ENCODE measurements at regions not wholly inside any gene's neighbourhood (a gene's known extent, or its start where the extent isn't known, plus 50 kb on each side); places are given as distances from the start of the nearest gene placed in this dataset.

DNA sequence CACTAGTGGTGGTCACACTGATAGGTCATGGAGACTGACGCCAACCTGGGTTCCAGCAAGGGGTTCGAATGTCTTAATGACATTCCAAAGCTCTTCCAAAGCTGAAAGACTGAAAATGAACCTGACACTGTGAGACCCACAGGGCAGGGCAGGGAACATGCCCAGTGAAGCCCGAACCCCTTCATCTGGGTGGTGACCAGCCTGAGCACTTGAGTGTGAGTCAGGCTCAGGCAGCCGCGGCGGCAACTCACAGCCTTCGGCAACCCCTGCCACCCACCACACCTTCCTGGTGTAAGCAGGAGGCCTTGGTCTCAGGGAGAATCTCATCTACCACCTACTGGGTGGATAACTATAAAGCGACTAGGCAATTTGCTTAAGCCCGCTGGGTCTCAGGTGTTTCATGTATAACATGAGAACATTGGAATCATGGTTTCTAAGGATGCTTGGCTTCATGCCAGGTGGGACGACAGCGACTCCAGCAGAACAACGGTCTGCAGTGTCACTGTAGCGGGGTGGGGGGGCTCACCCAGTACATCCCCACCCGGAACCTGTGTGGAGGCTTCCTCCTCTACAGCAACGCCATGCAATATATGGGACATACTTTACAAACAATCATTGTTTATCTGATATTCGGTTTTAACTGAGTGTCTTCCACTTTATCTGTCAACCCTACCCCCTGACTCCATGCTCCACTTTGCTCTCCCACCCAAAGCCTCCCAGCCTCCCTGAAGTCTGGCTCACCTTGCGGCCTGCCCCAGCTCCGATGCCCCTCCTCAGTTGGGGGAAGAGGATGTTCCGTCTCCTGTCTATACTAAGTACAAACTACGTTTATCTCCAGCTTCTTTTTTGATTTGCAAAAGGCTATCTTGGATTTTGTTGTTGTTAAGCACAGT is 125.0 kb upstream of the MEF2A start:
- no peak for DNase-seq

GRCh38 chr15:99441444-99441800 is 124.4 kb upstream of the MEF2A start:
- no peak for DNase-seq

- no peak for DNase-seq
Observed at GRCh38 chr15:99441871-99442251, 123.9 kb upstream of the MEF2A start.

DNA sequence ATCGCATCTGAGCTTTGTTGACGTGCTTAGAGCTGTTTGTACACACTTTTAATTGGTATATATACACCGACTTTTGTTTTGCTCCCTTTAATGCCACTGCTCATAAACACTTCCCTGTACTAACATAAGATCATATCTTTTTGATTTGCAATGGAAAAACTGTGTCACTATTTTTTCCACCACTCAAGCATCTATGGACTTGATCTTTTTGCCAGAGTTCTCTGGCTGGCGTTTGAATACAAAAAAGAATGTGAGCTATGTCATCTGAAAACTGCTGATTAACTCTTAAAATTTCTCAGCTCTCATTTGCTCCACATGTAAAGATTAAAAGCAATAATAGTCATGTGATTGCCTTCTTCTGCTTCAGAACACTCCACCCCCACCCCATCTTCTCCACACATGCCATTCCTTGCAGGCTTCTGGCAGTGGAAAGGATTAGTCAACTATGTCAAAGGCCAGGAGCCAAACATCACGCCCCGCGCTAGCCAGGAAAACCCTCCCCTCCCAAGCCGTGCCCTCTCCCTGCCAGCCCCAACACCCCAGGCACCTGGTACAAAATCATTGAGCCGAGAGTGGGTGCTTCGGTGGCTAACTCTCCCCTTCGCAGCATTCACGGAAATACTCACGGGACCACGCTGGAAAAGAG is 123.4 kb upstream of the MEF2A start:
- no peak for DNase-seq

DNA sequence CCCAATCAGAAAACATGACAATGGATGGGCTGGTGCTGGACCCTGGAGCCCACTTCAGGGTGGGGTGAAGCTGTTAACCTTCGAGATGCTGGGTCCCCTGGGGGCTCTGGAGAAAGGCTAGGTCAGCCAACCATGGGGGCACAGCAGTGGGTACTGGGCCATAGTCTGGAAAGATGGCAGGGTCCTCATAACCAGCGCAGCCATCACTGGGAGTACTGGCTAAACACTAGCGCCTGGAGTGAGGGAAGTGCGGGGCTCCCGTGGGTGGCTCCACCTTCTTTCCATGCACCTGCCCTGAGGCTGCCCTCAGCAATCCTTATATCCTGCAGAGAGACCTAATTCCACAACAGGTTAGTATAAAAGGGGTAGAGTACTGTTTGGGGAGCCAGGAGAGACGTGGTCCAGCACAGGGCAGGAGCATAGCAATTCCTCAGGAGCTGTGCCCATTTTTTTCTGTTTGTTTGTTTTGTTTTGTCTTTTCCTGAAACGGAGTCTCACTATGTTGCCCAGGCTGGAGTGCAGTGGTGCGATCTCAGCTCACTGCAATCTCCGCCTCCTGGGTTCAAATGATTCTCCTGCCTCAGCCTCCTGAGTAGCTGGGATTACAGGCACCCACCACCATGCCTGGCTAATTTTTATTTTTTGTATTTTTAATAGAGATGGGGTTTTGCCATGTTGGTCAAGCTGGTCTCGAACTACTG is 122.6 kb upstream of the MEF2A start:
- DNase-seq = no peak

DNA sequence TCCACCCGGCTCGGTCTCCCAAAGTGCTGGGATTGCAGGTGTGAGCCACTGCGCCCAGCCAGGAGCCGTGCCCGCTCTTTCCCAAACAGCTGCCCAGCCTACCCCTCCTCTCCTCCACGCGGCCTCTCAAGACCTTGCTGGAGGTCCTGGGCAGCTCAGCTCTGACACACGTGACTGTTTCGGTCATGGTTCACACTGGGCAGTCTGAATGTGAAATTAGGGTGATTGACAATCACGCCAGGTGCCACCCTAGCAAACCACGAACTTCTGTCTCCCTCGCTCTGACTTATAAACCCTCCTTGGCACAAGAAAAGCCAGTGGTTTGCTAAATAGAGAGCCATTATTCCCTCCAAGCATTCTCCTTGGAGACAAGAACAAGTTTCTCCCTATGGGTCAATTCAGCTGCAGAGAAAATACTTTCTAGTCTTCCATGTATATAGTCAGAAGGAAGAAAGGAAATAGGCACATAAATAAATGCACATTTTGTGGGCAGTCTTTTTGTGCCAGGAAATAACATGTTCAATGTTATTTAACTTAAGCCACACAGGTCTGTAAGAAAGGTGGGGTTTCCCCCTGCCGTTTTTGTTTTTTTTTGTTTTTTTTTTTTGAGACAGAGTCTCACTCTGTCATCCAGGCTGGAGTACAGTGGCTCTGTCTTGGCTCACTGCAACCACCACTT is 121.9 kb upstream of the MEF2A start:
- no peak for DNase-seq

- no peak for DNase-seq
Observed at GRCh38 chr15:99445272-99445850, 120.4 kb upstream of the MEF2A start.

DNA sequence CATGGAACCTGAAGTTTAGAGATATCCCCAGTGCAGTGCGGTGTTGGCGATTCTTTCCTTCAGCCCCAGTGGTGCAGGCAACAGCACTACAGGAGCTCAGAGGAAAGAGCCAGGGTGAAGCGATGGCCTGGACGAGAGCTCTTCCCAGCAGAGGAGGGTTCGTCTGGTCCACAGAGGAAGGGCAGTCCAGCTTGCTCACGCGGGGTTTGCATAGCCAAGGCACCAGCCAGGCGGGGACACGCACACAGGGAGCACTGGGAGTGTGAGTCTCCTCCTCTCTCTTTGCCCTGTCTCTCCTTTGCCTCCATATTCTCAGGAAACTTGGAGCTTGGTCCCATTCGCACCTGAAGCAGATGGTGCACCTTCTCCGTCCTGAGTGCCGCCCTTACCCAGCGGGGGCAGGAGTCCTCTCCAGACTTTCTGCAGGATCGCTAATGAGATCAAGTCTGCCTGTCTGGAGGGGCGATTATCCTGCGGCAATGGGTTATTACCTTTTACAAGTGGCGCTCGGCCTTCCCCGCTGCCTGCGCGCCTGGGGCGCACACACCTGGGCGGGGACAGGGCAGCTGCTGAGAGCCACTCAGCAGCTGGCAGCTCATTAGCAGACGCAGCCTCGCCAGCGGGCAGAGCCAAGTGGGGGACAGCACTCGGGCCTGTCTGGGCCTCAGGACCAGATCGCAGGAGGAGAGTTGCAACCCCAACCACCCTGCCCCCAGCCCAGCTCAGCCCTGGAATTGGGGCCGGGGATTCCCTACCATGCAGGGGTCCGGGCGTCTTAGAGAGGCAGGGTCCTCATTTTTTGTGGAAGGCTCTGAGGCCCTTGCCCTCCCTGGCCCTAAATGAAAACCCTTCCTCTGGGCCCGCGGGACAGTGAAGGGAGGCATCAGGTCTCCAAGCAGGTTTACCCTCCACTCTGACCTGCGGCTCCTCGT is 119.0 kb upstream of the MEF2A start:
- DNase-seq = no peak

- DNase-seq = no peak
Observed at GRCh38 chr15:99447497-99448371, 118.0 kb upstream of the MEF2A start.

DNA sequence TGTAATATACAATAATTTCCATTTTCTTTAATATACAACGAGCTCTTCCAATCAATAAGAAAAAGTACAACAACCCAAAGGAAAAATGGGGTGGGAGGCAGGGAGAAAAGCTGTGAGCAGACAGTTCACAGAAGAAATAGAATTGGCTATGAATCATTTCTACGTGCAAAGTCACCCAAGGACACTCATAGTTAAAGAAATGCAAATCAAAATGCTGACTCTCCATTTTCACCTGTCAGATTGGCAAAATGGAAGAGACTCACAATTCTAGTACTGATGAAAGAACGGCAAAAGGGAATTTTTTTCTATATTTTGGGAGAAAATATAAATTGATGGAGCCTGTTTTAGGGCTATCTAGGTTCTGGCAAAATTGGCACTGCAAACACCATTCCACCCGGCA is 116.3 kb upstream of the MEF2A start:
- no peak for DNase-seq

DNA sequence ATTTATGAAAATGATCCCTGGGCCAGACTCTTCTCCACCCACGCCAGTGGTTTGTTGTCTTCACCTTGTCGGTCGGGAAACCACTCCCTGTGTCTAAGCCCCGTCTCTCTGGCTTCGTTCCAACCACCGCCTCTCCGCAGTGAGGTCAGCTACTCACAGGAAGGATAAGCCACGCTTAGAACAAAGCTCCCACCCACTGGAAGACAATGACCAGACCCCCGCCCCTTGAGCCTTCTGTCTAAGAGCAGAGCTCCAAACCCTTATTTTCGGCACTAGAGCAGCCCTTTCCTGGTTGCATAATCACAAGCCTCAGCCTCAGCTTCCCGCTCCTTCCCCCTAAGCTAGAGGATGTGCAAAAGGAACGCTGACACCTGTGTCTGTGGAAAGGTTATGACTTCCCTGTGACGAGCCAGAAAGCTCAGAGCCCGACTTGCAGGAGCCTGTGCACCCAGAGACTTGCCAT is 114.9 kb upstream of the MEF2A start:
- no peak for DNase-seq

DNA sequence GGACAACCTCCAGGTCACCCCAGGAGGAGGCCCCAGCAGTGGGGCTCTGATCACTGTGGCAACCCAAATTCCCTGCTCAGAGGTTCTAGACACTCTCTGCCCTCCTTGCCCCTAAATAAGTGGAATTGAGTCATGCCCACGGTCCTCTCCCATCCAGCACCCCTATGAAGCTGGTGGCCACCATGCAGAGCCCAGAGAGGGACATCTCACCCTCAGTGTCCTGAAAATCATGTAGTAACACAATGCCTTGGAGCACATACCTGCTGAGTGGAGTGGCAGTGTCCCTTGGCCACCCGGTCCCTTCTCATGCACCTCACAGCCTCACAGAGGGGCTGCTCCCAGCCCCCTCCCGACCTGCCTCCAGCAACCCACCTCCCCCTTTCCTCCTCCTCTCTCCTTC is 114.3 kb upstream of the MEF2A start:
- no peak for DNase-seq

DNA sequence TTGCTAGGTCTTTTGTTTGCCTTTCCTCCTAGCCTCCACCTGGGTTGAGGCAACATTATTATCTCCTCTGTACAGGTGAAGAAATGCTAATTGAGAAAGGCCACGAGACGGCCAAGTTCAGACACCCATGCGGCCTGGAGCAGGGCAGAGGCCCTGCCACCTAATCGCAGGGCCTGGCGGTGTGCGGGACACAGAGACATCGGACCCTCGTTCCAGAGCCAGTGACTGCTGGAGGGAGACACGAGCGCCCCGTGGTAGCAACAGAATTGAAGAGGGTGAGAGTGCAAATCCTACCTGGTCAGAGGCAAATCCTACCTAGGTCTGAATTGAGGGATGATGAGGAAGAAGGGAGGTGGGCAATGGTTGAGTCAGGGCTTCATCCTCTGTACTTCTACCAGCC is 113.8 kb upstream of the MEF2A start:
- no peak for DNase-seq

- no peak for DNase-seq
Observed at GRCh38 chr15:99452728-99453636, 112.8 kb upstream of the MEF2A start.

DNA sequence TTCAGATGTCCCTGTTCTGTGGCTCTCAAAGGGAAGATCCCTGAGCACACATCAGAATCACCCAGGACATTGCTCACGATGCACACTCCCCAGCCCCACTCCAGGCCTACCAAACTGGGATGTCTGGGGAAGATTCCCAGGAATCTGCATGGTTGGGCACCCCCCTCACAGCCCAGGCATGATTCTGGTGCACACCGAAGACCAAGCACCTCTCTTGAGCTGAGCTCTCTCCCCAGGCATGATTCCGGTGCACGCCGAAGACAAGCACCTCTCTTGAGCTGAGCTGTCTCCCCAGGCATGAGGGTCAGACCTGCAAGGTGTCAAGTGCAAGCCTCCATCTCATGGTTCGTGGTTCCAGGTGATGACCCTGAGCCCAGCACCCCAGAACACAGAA is 112.2 kb upstream of the MEF2A start:
- DNase-seq = no peak

DNA sequence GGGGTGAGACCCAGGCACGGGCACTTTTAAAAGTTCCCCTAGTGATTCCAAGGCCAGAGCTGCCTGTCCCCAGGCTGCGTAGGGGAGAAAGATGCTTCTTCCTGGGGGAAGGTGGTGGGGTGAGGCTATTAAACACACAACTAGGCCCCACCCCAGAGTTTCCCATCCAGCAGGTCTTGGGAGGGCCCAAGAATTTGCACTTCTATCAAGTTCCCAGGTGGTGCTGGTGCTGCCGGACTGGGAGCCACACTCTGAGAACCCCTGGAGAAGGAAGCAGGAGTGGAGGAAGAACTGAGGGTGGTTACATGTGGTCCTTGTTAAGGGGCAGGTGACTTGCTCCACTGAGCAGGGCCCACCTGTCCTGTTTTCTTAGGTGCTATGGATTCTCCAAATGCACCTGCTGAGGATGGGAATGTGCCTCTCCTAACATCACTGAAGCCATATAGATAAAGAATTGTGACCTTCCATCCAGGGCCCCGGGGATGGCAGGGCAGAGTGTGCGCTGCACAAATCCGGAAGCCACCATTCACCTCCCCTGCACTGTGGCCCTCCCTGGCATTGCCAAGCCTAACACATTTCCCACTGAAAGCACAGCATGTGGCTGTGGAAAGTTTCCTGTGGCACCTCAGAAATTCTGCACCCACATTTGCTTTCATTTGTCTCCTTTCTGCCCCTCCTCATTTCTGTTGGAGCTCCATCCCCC is 111.5 kb upstream of the MEF2A start:
- DNase-seq = no peak

DNA sequence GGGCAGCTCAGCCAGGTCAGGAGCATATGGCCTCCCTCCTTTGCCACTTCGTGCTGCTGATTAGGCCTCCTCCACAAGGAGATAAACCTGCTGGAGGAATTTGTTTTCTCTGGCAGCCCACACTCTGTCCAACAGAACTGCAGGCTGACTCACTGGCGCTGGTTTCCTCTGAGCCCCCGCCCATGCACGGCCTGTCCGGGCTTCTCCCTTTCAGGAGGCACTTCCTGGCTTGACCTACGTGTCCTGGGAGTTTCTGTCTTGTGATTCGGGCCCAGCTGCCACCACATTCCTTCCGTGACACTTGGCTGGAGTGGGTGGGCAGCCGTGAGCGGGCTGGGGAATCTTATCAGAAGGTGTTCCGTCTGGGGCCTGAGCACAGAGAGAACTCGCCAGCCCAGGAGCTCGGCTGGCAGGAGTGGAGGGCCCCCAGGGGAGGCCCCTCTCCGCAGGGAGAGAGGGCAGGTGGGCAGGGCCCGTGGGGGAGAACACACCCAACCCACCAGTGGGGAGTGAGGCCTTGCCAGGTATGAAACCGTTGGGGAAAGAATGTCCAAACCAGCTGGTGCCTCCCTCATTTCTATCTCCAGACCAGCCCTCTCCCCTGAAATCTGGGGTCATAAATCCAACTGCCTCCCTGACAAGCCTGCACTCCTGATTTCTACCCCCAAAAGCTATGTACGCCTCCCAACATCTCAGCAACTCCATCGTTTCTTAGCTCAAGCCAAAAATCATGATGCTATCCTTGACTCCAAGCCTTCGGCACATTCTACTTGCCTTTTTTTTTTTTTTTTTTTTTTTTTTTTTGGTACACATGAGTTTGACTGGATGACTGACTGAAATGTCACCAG is 110.6 kb upstream of the MEF2A start:
- DNase-seq = no peak

DNA sequence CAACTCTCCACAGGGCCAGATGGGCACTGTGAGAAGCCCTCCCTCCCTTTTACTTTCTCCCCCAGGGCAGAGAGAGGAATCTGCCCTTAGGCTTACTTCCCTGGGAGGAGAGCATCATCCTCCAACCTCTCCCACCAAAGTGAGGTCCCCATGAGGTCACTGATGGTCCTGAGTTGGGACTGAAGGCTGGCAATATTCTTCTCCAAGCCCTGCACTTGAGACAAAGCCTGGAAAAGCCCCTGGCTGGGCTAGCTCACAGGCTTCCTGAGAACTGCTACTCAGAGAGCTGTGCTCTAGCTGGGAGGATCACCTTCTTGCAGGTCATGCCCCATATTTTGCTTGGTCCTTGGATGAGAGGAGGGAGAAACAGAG is 110.0 kb upstream of the MEF2A start:
- no peak for DNase-seq

Data from SIG-M5 (cell line).